Urothelium cell line (cell line): ENCODE measurements at regions not wholly inside any gene's neighbourhood (a gene's known extent, or its start where the extent isn't known, plus 50 kb on each side); places are given as distances from the start of the nearest gene placed in this dataset.

Experiments used
- DNase-seq: peaks from one replicate; pipeline ENCODE4 v3.0.0; 2011; ENCODE audit warnings: low spot score, mixed read lengths
- FAIRE-seq: peaks from 2 replicates; lab custom pipeline; 2011; peaks lifted over from hg19 to GRCh38; lab: Jason Lieb, UNC

DNA sequence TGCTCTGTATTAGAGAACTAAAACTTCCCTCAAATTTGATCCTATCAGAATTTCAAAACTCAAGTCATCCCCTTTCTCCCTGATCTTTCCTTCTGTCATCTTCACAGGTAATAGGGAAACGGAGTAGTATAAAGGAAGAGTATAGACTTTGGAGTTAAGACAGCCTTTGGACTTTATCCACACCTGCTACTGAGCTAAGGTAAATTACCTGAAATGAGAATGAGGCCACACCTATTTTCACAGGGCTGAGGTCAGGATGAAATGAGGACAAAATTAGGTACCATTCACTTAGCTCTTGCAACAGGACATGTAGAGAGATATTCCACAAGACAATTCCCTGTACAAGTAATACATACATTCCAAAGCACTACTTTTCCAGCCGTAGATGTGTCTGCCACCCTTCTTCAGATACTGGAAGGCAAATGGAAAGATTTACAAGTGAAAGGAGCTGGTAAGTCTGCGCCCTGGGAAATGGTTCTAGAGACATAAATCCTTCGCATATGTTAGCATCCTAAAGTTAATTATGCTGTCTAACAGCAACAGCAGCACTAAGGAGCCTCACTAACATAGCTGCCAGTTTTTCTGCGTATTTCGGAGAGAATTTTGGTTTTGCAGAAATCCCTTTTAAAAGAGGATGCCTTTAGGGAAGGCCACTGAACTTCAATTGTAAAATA is 461.8 kb downstream of the SHQ1 start:
- DNase-seq (no peak), FAIRE-seq (no peak)

DNA sequence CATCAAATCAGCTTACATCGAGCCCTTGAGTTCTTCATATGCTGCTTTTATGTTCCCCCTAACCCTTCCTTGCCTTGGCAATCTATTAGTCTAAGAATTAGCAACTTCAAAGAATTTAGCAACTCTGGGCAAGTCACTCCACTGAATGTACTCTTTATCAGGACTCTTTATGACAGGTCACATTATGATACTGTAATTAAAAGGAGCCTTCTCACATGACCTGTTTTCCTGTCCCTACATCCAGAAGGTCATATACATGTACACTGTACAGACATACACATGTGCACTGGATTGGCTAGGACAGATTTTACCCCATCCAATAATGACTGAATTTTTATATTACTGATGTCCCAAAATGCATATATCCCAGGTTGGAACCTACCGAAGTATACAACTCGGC is 463.1 kb downstream of the SHQ1 start:
- FAIRE-seq (no peak), DNase-seq (no peak)

DNA sequence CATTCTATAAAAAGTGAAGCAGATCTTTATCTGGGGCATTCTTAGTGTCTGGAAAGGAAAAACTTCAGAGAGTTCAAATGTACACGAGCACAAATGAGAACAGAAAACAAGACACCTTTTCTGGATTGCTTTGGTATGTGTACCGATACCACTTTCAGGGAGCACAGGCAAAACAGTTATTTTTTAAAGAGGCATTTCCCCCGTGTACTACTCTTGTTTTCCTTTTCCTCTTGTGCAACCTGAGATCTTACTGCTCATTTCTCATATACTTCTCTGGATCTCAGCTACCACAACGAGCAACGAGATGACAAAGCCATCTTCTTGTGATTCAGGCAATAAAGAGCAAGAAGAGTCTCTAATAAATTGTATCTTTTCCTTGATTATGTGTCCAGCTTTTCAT is 463.6 kb downstream of the SHQ1 start:
- DNase-seq (no peak), FAIRE-seq (no peak)

DNA sequence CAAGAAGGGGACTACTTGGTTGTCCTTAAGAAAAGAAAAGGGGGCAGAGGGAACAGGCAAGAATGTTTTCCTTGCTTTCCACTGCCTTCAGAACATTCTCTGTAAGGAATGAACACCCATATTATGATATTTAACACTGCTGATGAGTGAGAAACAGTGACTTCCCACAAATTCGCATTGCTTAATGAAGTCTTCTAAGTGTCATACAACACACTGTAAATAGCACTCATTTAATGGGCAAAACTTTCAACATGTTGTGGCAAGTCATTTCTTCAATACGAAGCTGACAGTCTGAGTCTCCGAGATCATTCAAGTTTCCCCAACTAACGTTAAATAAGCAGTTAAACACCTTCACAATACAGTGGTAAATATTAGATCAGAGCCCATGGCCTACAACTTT is 464.4 kb downstream of the SHQ1 start:
- no peak for DNase-seq
- FAIRE-seq: no peak

DNA sequence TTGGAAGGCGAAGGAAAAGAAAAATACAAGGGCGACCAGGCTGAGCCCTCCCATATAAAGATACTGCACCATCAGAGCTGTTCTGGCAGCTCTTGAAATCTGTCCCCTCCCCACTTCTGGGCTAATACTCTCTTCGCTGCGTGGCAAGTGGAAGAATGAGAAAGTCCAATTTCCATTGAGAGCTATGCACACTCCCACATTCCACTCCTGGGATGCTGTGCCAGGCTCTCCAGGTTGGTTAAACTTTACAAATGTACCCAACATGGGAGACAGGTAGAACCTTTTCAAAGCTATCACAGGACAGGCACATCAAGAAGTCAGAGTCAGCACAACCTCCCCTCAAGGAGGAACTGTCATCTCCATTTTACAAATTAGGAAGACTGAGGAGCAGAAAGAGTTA is 465.0 kb downstream of the SHQ1 start:
- FAIRE-seq: no peak
- DNase-seq: no peak

DNA sequence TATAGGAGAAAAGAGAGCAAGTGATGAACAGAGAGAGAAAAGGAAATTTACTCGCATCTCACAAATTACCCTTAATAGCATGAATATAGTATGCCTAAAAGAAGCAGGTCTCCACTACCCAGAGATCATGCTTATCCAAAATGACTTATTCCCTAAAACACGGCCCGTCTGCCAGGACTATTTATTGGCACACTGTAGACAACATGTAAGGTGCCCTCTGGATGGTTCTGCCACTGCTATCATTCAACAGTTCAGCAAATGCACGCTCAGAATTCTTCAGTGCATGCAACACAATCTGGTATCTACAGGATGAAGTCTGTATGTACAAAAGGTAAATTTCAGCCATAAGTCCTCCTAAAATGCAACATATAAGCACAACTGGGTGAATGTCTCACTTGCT is 465.8 kb downstream of the SHQ1 start:
- no peak for DNase-seq
- no peak for FAIRE-seq

DNA sequence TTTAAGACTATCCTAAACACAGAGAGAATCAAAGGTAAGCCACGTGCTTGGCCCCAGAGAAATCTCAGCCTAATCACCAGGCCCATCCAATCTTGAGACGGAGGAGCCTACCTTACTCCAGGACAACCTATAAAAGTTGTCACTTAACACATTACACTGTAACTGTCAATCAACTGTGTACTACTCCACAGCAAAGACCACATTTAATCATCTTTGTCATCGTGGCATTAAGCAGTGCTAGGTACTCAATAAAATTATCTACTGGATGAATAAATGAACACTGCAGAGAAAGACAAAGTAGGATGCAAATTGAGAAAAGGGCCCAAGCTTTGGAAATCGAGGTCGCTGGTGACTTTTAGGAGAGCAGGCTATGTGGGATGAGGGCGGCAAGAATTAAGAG is 466.7 kb downstream of the SHQ1 start:
- no peak for FAIRE-seq
- DNase-seq: no peak

DNA sequence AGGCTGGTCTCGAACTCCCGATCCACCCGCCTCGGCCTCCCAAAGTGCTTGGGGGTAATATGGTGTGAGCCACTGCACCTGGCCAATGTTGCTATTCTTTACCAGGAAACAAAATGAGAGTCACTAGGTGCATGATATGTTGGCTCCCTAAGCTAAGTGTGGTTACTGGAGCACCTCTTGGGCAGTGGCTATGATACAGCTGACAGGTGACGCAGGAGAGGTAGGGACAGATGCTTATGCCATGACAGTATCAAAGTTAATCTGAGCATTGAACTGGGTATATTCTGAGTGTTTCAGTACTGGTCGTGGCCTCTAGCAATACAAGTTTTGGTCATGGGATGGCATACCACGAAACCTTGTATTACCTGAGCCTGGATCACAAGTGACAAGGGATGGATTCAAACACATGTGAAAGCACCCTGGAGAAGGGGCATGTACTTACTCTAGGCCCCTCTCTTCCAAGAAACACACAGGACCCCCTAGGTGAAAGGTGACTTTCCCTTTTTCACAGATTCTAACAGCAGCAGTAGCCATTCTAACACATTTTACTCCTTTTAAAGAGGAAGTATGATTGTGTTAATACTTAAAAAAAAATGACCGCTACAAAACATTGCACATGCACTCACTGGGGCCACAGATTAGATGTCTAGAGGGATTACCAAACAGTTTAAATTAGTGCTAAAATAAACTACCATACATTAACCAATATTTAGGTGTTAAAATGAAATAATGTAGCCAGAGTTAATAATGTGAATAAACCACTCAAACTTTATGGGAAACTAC is 467.3 kb downstream of the SHQ1 start:
- FAIRE-seq: no peak
- no peak for DNase-seq

DNA sequence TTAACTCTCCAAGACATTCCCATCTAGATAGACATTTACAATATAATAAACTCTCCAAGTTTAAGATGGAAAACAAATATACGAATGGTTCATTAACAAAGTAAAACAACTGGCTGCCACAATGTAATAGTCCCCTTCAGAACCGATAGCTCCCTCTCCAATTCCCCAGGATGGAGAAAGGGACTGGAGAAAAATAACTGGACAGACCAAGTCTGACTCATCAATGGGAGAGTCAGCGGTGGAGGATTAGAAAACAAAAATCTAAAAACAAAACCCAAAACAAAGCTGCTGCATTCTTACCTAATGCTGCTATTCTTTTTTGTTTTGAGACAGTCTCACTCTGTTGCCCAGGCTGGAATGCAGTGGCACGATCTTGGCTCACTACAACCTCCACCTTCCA is 468.1 kb downstream of the SHQ1 start:
- DNase-seq (peak; percentile 32), FAIRE-seq (no peak)

DNA sequence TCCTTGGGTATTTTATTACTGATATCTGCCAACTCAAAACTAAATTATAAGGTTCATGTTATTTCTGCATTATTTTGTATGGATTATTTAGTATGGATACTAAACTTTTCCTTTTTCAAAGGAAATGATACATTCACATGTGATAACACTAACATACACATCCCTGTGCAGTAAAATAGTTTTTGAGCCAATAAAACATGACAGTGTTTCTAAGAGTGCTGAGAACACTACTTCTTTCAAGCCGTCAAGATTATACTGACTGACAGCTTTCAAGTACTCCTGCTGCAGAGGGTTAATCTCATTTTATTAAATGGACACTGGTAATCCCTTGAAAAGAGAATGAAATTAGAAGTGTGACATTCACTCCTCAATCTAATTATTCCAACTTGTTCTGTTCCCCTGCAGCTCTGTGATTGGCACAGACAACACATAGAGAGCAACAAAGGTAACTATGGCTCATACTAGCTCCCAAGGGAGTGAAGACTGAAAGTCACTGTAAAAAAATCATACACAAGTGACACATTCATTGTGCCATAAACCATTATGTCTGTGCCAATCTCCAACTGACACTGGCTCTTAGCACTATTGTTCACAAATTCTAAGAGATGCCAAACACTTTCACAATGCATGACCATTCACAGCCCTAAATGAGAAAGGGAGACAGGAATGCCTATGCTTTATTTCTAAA is 468.6 kb downstream of the SHQ1 start:
- FAIRE-seq (no peak), DNase-seq (no peak)

DNA sequence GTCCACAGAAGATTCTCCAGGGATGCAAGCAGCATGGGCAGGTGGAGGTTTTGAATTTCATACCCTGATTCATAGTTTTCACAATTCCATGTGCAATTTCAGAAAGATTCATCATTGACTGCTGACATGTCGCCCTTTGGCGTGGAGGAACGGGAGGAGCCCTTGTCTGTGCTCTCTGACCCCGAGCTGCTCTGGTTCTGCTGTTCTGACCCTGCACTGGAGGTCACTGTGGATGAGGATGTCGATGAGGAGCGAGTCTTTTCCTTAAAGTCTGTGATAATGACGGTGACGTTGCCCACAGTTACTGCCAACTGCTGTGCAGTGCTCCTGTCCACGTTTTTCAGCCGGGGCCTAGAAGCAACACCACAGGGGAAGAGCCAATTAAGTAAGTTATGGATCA is 470.0 kb downstream of the SHQ1 start:
- DNase-seq (no peak), FAIRE-seq (peak; percentile 32)

DNA sequence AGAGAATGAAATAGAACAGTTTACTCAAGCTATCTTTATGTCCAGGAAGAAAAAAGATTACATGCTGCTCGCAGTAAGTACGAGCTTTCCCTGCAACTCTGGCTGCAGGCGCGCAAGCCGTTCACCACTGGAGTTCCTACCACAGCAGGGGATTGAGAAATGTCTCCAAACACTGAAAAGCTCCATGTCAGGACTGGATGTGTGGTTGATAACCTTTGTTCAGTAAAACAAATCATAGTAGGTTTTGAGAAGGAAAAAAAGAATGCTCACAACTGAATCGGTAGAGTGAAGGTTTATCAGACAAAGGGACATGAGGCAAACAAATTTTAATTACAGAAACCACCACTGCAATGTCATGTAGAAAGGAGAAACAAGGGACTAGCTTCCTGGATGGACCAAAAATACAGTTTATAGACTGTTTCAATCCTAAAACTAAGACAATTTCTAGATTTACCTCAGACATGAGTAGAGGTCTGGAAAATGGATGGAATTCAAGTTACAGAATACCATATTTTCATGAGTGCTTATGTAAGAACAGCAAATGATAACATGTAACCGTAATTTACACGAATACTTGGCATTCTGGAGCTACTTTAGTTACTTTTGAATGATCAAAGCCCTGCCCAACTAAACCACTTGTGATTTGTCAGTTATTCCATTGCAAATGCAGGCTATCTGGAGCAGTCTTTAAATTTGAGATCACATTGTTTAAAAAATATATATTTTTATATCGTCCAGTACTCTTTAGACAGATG is 471.1 kb downstream of the SHQ1 start:
- FAIRE-seq (no peak), DNase-seq (no peak)

DNA sequence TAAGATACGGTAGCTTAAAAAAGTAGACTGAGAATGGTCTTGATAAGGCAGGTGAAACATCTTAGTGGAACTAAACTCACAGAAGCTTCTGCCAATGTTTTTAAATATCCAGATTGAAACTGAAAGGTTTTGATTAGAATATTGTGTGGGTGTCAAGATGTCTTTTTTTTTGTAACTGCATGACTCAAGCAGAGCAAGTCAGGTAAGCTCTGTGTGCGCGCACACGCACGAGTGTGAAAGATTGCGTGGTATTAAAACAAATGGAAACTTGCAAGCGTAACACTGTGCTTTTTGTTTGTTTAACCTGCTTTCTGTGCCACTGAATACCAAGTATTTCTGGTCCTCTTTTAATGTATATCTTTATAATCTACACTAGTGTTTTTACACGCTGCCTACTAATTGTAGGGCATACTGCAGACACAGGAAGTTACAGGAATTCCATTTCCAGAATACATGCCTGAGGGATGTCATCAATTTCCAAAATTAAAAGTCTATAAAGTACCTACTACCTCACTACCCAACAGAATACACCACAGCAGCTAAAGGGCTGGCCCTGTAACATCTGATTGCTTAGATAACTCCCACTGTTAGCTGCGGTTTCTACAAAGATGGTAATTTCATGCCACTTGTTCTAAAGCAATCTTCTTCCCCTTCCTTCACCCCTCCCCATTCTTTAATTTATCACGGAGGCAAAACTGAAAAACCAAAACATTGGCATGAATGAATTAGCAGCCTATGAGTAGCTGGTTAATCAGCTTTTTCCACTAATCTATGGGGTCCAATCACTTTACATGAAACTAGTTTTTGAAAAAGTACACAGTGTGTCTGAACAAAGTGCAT is 472.8 kb downstream of the SHQ1 start:
- no peak for DNase-seq
- FAIRE-seq: no peak

DNA sequence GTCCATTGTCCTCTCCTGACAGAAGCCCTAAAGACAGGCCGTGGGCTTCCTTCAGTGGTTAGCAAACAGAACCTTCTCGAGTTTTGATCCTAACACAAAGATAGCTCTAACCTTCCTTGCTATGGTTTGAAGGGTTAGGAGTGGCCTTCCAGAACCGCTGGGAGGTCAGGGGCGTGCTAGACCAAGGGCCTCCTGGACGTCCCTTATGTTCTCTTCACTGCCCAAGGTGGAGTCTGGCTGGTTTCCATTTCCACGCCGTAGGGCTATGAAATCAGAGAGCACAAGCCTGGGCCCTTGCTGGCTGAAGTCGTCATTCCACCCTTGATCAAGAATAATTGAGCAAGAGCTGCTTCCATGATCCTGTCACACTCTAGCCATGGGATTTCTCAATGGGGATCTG is 475.1 kb downstream of the SHQ1 start:
- DNase-seq (no peak), FAIRE-seq (no peak)

DNA sequence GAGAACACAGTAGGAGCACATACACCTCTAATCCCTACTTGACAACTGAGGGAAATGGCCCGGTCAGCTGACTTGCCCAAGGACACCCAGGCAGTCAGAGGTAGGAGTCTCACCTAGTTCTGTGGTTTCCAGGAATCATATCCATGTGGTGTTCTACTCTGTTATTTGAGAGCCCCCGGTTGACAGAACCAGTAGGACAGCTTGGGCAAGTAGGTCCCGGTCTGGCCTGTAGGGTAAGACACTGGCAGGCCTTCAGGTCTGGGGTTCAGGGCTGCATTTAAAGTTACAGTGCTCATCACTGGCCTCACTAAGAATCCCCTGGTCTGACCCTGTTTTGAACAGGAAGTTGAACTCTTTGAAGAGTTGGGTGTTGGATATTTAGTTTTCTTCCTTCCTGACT is 476.1 kb downstream of the SHQ1 start:
- DNase-seq (no peak), FAIRE-seq (no peak)

DNA sequence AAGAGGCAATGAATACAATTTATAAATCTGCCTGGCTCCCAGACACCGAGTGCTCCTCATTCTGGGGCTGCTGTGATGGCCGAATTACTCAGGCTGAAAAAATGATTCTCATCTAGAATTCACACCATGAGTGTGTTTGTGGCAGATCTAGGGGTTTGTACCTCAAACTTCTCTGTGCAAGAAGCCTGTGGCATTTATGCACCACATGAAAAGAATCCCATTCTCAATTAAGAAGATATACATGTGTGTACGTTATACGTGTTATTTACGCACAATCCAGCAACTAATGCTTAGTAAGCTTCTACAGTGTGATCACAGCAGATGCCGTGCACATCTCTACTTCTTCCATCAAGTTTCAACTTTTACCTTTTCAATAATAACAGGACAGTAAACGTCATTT is 476.8 kb downstream of the SHQ1 start:
- DNase-seq (no peak), FAIRE-seq (no peak)

DNA sequence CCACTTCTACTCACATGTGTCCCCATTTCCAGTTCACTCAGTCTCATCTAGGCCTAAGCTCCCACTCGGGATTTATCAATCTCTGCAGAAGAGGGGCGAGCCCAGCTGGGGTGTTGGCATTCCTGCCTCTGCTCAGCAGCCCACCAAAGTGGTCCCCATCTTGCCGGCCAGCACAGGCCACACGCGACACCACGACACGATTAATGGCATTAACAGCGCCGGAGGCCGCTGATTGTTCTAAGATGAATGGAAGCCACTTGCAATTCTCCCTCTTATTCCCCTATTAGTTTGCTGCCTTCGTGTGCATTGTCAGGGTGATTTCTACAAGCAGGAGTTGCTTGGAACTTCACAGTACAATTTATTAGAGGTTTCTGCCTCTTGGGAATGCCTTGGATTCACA is 477.3 kb downstream of the SHQ1 start:
- DNase-seq (no peak), FAIRE-seq (no peak)

DNA sequence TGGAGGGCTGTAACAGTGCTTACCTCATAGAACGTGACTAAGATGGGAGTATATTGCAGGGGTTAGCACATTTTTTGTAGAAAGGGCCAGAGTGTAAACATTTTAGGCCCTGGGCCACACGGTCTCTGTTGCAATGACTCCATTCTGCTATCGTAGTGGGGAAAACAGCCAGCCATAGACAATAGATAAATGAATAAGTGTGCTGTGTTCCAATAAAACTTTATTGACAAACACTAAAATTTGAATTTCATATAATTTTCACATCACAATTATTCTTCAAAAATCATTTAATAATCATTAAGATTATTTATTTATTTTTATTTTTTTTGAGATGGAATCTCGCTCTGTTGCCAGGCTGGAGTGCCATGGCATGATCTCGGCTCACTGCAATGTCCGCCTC is 478.6 kb downstream of the SHQ1 start:
- DNase-seq (no peak), FAIRE-seq (no peak)

DNA sequence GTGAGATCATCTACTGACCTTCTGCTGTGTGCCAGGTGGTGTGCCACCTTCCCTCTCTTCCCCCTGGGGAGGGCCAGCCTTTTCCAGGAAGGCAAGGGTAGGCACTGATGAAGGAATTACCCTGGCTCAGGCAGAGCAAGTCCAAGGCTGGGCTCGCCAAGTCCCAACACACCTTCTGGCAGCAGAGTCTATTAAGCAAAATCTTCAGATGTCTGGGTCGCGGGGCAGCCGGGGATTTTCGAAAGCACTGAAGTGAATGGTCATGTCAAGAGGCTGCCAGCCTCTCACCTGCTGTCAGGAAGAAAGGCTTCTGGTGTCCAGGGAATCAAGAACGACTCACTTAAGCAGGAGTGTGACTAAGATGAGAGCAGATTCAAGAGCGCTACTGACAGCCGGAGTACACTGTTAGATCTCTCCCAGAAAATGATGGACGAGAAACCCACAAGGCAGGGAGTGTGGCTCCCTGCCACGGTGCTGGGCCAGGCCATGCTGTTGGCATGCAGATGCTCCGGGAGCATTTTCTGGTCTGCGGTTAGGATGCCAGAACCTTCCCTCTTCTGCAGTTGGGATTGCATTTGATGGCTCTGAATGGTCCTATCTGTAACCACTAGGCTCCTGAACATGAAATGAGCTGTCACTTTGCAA is 479.8 kb downstream of the SHQ1 start:
- no peak for DNase-seq
- FAIRE-seq: no peak

DNA sequence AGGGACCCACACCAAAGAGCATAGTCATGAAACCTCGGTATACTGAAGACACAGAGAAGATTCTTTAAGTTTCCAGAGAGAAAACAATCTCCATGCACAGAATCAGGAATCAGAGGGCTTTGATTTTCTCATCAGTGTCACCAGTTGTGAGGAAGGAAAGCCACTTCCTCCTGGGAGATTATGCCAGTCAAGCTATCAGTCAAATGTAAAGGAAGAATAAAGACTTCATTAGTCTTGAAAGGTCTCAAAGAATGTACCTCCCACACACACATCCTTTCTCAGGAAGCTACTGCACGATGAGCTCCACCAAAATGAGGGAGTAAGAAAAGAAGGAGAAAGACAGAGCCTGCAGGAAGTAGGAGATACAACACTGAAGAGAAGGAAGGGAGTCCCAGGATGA is 486.3 kb downstream of the SHQ1 start:
- FAIRE-seq (no peak), DNase-seq (no peak)
